PC-3 (cell line): ENCODE measurements at regions not wholly inside any gene's neighbourhood (a gene's known extent, or its start where the extent isn't known, plus 50 kb on each side); places are given as distances from the start of the nearest gene placed in this dataset.

Experiments used
- EZH2phosphoT487 ChIP-seq: fragments of 300-600 bp; sonication (generic); IDR thresholded peaks from 2 replicates; pipeline ENCODE4 v1.6.1; 2018; ENCODE audit warnings: mild to moderate bottlenecking, antibody characterized with exemption, low read length, borderline replicate concordance
- TF ChIP-seq, protein P1 (sequence below): fragments of 300-600 bp; sonication (generic); conservative IDR thresholded peaks from 2 replicates; pipeline ENCODE4 v1.5.1; 2017; ENCODE audit warnings: antibody characterized with exemption, low read depth, mild to moderate bottlenecking, low read length

DNA sequence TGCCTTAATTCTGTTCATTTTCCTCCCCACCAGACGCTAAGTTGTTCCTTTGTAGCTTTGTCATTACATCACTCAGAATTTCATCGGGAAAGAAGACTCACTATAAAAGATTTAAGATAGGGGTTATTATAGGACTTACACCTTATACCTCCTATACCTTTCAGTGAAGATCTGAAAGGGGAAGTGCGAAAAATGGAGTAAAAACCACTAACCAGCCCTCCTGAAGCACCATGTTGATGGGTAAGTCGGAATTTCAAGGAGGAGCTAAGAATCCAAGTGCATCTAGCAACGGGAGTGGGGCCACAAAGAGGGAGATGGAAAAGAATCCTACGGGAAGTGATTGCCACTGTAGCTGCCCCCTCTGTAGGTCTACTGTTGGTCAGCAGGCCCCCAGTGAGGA is 119.1 kb upstream of the H2AZ1 start:
- TF ChIP-seq, protein P1, sequence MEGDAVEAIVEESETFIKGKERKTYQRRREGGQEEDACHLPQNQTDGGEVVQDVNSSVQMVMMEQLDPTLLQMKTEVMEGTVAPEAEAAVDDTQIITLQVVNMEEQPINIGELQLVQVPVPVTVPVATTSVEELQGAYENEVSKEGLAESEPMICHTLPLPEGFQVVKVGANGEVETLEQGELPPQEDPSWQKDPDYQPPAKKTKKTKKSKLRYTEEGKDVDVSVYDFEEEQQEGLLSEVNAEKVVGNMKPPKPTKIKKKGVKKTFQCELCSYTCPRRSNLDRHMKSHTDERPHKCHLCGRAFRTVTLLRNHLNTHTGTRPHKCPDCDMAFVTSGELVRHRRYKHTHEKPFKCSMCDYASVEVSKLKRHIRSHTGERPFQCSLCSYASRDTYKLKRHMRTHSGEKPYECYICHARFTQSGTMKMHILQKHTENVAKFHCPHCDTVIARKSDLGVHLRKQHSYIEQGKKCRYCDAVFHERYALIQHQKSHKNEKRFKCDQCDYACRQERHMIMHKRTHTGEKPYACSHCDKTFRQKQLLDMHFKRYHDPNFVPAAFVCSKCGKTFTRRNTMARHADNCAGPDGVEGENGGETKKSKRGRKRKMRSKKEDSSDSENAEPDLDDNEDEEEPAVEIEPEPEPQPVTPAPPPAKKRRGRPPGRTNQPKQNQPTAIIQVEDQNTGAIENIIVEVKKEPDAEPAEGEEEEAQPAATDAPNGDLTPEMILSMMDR = no peak
- TF ChIP-seq EZH2phosphoT487 = no peak
